ENCODE measurements at regions not wholly inside any gene's neighbourhood (a gene's known extent, or its start where the extent isn't known, plus 50 kb on each side); places are given as distances from the start of the nearest gene placed in this dataset.

GRCh38 chr3:78353231-78353630 is 1313.3 kb downstream of the ROBO2 start:
- DNase-seq (ENCODE audit: extremely low read depth, low read depth), result no peak
- no peak for TF ChIP-seq CTCF (IDR thresholded peaks at IDR 0.05; ENCODE audit: low read depth, low read length)

- no peak for DNase-seq (ENCODE audit: extremely low read depth, low read depth)
- no peak for TF ChIP-seq CTCF (IDR thresholded peaks at IDR 0.05; ENCODE audit: low read depth, low read length)
Observed at GRCh38 chr3:78360849-78361248, 1321.0 kb downstream of the ROBO2 start.

- no peak for TF ChIP-seq CTCF (IDR thresholded peaks at IDR 0.05; ENCODE audit: low read depth, low read length)
- DNase-seq (ENCODE audit: extremely low read depth, low read depth), result no peak
Observed at GRCh38 chr3:78368636-78369345, 1328.9 kb downstream of the ROBO2 start.

- no peak for TF ChIP-seq CTCF (IDR thresholded peaks at IDR 0.05; ENCODE audit: low read depth, low read length)
- DNase-seq (ENCODE audit: extremely low read depth, low read depth), result no peak
Observed at GRCh38 chr3:78390221-78390620, 1350.3 kb downstream of the ROBO2 start.

GRCh38 chr3:78398401-78398800 is 1358.5 kb downstream of the ROBO2 start:
- TF ChIP-seq CTCF (IDR thresholded peaks at IDR 0.05; ENCODE audit: low read depth, low read length), result no peak

GRCh38 chr3:78402720-78403119 is 1362.8 kb downstream of the ROBO2 start:
- no peak for DNase-seq (ENCODE audit: extremely low read depth, low read depth)

More at GRCh38 chr3:78398401-78398800, 1358.5 kb downstream of the ROBO2 start:
- DNase-seq (ENCODE audit: extremely low read depth, low read depth), result no peak

More at GRCh38 chr3:78402720-78403119, 1362.8 kb downstream of the ROBO2 start:
- TF ChIP-seq CTCF (IDR thresholded peaks at IDR 0.05; ENCODE audit: low read depth, low read length), result no peak
